Cardiac fibroblast (primary cell): ENCODE measurements at regions not wholly inside any gene's neighbourhood (a gene's known extent, or its start where the extent isn't known, plus 50 kb on each side); places are given as distances from the start of the nearest gene placed in this dataset.

ENCODE experiments used
- DNase-seq, 2 donors: peaks; one replicate each; pipeline versions ENCODE4 v3.0.0 to v3.0.0-alpha.2; 2010; ENCODE audit warnings: low read depth in 2 of 2
- H3K4me3 ChIP-seq, 2 donors: replicated peaks in 1 of 2; 1 replicate in 1 of 2; 2 replicates in 1 of 2; pipeline ENCODE4 v1.5.1; 2011; ENCODE audit warnings: low read depth in 2 of 2, low read length in 2 of 2, mild to moderate bottlenecking in 2 of 2, moderate library complexity in 1 of 2
- CTCF ChIP-seq: IDR thresholded peaks from one replicate; pipeline ENCODE4 v1.5.1; 2011; ENCODE audit warnings: low read depth, mild to moderate bottlenecking, low read length, inconsistent platforms

DNA sequence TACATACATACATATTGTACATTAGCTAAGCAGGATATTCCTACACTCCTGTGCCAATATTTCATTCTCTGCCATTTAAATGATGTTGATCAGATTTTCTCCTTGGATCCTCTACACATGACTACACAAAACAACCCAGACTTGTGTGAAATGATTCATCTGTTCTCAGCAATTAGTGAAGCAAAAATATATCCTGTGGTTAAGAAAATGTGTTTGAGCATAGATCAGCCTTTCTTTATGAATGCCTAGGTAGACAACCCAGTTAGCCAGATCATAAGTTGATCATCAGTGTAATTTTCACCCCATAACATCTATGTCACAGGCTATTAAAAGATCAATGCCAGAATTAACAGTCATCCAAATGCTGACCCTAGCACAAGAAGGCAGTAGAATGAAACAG is 275.2 kb upstream of the EDNRB start:
- no peak for DNase-seq
- no peak overlapping the region for H3K4me3 ChIP-seq

GRCh38 chr13:78192716-78193115 is 274.1 kb upstream of the EDNRB start:
- peak in 1 of 2 donors; percentile 51 for DNase-seq
- no peak overlapping the region for H3K4me3 ChIP-seq
- no peak for TF ChIP-seq CTCF

More for the DNA sequence above, 275.2 kb upstream of the EDNRB start:
- TF ChIP-seq CTCF, result no peak

GRCh38 chr13:78190296-78190695 is 271.7 kb upstream of the EDNRB start:
- no peak overlapping the region for H3K4me3 ChIP-seq
- no peak for TF ChIP-seq CTCF
- DNase-seq, result no peak

DNA sequence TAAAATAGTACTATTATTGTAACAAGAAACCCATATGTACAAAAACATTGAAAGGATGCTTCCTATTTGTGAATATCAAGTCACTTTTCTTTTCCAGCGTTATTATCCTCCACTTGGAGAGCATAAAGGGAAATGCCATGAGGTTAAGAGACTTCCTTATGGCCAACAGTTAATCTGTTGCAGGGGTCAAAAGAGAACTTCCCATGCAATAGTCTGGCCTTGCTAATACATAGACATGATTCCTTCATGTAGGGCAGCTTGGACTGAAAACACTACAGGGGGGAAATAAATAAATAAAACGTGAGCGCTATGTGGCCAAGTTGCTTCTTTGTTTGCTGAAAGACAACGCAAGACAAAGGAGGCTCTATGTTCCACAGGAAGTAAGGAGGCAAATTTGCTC is 269.1 kb upstream of the EDNRB start:
- TF ChIP-seq CTCF, result no peak
- no peak for DNase-seq
- no peak overlapping the region for H3K4me3 ChIP-seq

GRCh38 chr13:78185700-78186099 is 267.1 kb upstream of the EDNRB start:
- no peak overlapping the region for H3K4me3 ChIP-seq
- no peak for TF ChIP-seq CTCF
- DNase-seq, result no peak

- peak; percentile 1 to 70 for DNase-seq
- no peak for TF ChIP-seq CTCF
- no peak overlapping the region for H3K4me3 ChIP-seq
Measured at GRCh38 chr13:78183732-78184131, 265.1 kb upstream of the EDNRB start.

DNA sequence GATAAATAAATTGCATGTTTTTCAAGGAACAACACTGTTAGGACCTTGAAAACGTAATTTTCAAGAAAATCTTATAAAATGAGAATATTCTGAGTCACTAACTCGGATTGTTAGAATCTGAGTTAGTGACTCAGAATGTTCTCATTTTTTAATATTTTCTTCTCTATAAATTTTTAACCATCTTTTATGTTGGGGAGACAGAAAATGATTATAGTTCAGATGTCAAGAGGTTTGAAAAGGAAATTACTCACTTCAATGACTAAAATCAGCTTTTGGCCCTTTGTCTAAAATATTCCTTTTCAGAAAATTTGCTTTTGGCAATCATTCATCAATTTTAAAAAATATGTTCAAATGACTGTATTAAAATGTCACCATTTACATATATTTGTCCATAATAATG is 264.2 kb upstream of the EDNRB start:
- no peak overlapping the region for H3K4me3 ChIP-seq
- peak in 1 of 2 donors; percentile 21 for DNase-seq
- TF ChIP-seq CTCF, result no peak
